SK-MEL-5 (cell line): ENCODE measurements at regions not wholly inside any gene's neighbourhood (a gene's known extent, or its start where the extent isn't known, plus 50 kb on each side); places are given as distances from the start of the nearest gene placed in this dataset.

Experiments
- DNase-seq: peaks from one replicate; pipeline ENCODE4 v3.0.0-alpha.2; 2016; ENCODE audit warnings: low read depth, low spot score
- in situ Hi-C: cut with HindIII; loops from 2 replicates; pipeline ENCODE4 v1.10.0; 2016; ENCODE audit warnings: low sequenced_read_pairs, high pct_unique_total_duplicates, low pct_unique_long_range_greater_than_20kb

DNA sequence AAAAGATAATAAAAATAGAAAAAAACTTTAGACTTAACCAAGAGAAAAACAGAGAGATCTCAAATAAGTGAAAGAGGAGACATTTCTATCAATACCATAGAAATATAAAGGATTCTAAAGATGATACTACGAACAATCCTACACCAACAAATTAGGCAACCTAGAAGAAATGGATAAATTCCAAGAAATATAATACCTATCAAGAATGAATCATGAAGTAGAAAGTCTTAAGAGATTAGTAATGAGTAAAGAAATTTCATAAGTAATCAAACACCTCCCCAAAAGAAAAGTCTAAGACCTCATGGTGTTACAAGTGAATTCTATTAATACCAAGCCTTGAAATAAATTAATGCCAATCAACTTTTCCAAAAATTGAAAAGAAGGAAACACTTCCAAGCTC is 1584.5 kb upstream of the MIR17HG start:
- DNase-seq = no peak
- in situ Hi-C loops = no loop called here

DNA sequence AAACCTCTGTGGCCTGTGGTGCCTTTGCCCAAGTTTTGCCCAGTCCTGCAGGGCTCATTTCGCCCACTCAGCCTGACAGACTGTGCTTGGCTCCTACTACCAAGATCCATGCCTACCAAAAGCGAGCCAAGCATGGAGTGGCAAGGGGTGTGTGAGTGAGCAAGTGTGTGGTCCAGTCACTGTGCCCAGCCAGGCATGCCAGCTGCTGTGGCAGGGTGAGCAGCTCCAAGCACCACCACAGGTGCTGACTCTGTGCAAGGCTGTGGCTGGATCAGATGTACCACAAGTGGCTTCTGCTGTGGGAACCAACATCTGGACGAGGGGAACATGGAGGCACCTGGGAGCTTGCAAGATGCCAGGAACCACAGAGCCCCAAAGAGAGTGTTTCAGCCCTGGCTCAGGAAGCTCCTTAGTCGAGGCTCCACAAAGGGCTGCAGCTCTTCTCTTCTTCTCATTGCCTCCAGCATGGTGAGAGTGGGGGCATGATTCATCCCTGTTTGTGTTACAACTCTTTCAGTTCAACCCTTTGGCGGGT is 1564.2 kb upstream of the MIR17HG start:
- no peak for DNase-seq
- in situ Hi-C loops = no loop called here

DNA sequence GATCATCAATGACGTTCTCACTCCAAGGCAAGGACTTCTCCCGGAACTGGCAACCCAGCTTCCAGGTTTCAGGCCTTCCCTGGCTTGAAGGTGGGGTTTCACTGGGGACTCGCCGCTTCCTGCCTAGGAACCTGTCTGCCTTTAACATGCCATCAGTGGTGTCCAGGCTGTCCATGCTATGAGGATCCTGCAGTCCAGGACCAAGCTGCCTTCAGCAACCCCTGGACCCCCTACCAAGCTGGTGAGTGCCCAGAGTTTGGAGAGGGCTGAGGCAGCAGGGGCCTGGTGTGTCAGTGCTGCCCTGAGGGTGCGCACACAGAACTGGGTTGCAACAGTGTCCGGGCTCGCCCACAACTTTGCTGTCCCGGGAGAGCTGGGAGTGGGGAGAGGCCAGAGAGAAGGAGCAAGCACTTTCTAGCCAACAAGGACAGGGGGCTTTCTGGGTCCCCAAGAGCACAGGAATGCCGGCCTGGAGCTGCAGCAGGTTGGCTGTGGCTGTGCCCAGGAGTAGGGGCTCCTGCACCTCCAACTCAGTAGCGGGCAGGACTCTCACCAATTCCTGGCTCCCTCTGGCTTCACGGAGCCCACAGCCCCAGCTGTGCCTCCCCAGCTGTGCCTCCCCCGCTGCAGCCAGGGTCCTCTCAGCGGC is 1563.2 kb upstream of the MIR17HG start:
- in situ Hi-C loops = no loop called here
- DNase-seq = no peak

DNA sequence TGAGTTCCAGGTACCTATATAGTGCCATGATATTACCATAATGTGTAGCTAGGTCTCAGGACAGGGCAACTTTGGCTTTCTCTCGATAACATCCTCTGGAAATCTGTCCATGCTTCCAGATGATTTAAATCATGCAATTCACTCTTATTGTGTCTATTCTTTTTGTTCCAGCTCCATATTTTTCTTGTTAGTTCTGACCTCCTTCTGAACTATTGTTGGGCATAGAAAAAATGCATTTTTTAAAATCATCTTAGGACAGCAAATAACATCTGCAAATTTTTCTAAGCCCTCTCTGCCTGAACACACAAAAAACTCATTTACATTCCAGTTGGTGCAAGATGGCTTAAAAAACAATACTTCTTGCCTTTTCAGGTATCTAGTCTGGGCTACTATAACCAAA is 1561.0 kb upstream of the MIR17HG start:
- no peak for DNase-seq
- in situ Hi-C loops = no loop called here

DNA sequence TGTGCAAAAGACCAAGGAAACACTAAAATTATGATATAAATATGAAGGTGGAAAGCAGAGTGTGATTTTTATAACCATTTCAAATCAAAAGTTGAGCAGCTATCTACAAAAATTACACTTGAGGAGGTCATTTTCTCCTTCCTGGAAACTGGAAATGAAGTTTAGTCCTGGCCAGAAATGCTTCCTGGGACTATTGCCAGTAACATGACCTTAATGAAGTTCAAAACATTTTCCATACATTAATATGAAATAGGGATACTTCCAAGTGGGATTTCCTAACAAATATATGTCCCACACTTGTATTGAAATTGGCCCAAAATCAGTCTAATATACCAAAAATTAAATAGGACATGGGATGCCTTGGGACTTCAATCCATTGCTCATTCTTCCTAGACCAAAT is 1556.8 kb upstream of the MIR17HG start:
- DNase-seq = no peak
- in situ Hi-C loops = no loop called here

DNA sequence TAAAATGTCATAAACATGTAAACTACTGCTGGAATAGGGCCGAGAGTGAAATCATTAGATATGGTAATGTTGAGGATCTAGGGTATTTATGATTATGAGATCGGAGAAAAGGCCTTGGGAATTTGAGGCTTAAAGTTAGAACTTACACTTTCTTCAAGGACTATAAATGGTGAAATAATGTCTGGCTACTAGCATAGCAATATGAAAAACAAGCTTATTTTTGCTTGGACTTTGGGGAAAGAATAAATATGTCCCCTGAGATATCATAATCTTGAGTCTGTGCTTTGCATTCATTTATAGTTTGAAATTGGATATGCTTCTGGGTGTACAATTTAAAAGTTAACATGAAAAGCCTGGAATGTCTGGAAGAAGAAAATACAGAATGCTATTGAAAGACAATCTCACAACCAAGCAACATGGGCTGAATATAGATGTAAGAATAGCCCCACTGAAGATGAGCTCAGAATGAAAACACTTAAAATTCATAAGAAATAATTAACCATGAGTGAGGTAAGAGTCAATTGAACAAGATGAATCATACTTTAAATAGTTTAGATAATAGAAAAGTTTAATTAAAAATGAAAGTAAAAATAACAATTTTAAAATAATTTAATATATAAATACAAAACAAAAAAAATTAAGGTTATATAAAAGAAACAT is 1555.4 kb upstream of the MIR17HG start:
- DNase-seq = no peak
- in situ Hi-C loops = no loop called here

DNA sequence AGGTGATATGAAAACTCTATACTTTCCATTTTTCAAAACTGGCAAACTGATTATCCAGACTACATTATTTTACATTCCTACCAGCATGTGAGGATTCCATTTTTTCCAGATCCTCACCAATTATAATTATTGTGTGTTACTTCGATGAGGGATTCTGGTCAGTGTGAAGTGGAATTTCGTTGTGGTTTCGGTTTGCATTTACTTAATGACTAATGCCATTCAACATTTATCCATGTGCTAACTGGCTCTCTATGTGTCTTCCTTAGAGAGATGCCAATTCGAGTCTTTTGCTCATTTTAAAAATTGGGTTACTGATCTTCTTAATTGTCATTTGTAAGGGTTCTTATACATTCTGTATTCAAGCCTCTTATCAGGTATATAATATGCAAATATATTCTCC is 1551.3 kb upstream of the MIR17HG start:
- in situ Hi-C loops = no loop called here

DNA sequence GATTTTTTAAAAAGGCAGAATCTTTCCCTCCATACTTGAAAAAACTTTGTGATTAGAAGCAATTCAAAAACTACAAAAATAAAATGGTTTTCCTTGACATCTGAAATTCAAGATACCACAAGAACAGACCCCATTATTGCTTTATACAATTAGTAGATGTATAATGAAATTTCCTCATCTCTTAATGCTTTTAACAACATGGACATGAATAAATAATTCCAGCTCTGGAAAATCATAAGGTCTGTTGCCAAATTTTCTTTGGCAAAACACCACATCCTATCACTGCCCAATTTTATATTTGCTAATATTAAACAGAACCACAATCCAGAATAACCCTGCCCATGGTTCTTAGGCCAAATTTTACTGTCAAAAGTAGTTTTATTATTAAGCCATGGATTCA is 1543.6 kb upstream of the MIR17HG start:
- in situ Hi-C loops = no loop called here
- DNase-seq = no peak

More for the DNA sequence above, 1551.3 kb upstream of the MIR17HG start:
- no peak for DNase-seq

DNA sequence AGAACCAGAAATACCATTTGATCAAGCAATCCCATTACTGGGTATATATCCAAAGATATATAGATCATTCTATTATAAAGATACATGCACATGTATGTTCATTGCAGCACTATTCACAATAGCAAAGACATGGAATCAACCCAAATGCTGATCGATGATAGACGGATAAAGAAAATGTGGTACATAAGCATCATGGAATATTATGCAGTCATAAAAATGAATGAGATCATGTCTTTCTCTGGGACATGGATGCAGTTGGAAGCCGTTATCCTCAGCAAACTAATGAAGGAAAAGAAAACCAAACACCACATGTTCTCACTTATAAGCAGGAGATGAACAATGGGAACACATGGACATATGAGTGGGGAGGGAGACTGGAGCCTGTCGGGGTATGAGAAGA is 1540.9 kb upstream of the MIR17HG start:
- in situ Hi-C loops = no loop called here
- no peak for DNase-seq

DNA sequence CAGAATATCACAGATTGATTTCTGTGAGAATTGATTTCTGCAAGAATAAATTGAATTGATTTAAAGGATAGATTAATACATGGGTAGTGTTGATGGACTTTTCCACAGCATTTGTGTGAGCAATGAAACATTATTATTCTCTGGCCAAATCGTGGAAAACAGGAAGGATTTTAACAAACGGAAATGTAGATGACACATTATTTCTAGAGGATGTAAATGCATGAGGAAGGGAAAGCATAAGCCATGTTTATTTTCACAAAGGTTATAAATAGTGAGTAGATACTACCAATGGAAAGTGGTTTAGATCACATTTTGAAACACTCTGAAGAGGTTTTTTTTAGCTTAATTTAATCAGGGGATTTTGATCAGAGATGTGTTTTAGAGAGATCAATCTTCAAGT is 1534.6 kb upstream of the MIR17HG start:
- no peak for DNase-seq
- in situ Hi-C loops = no loop called here

DNA sequence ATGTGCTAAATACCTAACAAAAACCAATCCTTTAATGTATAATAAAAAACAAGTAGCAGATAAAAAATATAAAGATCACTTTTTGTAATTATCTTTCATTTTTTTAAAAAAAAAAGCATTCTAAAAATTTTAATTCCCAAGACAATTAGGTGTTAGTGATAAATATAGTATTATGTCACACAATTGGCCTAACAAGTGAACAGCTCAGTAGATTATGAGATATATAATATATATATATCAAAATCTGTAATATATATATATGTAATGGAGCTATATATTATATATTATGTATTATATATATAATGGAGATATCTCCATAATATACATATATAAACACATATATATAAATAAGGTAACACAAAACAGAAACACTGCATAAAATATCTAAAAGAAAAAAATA is 1531.1 kb upstream of the MIR17HG start:
- in situ Hi-C loops = no loop called here
- no peak for DNase-seq

DNA sequence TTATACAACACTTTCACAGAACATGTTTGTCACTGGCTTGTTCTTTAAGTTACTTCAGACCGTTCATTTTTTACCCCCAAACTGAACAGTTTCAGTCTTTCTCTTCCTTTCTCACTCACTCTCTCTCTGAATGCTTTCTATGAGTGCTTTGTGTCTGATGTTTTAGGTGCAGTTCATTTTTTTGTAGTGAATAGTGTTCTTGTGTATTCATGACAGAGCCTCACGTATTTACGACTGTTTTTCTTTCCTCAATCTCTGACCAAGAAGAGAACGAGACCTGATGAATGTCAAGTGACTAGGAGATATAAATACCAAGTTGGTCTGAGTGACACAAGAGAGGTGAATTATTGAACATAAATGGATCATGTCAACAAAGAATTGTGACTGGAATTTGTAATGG is 1525.0 kb upstream of the MIR17HG start:
- peak; percentile 99 for DNase-seq
- in situ Hi-C loops = no loop called here

DNA sequence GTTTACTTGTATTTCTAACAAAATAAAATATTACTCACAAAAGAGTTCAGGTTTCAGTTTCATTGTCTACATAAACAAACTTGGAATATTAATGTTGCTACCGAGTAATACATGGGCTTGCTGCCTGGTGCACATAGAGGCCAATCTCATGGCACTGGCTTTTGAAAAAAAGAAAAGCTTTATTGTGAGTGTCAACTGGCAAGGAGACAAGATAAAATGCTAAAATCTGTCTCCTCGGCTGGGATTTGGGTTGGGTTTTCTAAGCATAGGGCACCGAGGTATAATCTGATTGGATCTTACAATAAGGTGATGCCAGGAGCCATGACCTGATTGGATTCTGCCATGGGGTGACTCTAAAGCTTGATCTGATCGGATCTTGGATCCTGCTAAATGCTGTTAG is 1519.9 kb upstream of the MIR17HG start:
- DNase-seq = no peak
- in situ Hi-C loops = no loop called here

DNA sequence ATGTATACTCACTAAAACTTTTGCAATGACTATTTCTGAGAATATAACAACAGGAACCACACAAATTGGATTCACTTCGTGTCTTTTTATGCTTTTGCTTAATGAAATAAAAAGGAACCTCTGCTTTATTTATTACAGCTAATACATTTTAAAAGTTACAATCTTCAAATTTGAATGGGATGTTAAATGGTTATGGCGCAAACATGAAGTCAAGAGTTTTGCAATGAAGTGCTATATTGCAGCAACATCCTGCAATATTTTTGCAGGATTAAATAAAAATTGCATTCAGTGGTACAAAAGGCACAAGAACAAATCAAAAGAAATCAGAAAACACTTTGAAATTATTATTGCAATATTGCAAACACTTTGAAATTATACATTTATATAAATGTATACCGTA is 1519.0 kb upstream of the MIR17HG start:
- in situ Hi-C loops = no loop called here
- no peak for DNase-seq

DNA sequence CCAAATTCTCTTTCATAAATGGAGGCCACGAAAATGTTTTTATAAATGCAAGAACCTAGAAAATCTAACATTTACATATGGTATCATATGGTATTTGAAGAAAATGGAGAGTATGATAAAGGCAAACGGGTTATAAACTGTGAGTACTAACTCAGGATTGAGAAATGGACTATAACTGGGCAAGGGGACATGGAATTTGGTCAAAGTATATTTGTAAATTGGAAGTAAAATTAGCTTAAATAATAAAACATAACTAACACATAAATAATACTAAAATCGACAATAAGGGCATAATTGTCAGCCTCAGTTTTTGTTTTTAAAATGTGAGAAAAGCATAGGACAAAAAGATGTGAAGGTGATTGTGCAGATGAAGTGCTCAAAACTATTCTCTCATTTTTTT is 1516.3 kb upstream of the MIR17HG start:
- DNase-seq = no peak
- in situ Hi-C loops = no loop called here

DNA sequence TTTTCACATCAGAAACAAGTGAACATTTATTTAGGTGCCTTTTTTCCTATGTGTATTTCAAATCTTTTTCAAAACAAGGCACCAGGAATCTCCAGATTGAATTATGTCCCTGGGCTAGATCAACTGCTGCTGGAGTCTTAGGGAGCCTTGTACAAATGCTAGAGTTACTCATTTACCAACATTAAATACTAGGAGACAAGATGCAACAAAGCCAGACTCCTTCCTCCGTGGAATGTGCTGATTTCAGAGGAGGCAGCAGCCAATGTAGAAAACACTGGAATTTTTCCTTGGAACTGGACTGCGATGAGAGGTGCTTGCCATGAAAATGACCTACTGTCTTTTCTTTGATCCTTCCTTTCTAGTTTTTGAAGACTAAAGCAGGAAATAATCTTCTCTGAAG is 1514.7 kb upstream of the MIR17HG start:
- in situ Hi-C loops = no loop called here
- DNase-seq = no peak

DNA sequence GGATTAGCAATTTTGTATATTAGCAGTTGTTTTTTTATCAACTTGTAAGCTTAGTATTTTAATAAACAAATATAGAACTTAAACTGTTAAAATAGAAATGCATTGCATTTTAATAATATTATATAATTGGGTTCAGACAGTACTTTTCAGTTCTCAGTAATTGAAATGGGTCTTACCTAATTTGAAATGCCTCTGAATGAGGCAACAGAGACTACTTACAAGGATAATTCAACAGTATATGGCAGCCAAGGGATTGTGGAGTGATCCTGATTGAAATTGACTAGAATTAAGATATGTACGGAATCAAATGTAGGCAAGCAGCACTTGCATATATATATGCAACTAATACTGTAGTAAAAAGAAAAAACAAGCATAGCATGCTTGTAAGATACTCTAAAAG is 1503.9 kb upstream of the MIR17HG start:
- in situ Hi-C loops = no loop called here
- DNase-seq = no peak

DNA sequence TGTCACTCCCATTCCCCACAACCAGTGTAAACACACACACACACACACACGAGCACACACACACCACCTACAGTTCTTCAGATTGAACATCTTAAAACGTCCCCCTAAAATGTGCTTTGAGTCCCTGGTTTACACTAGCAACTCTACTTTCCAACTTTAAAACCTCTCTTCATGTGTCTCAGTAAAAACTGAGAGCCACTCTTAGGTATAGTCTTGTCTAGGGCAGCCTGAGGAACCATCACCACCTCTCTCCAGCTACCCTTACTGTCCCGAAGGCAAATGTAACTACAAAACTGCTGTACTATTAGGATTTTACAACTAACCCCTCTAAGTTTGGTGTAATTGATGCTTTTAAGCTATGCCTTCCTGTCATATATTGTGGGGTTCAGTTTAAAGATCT is 1501.6 kb upstream of the MIR17HG start:
- no peak for DNase-seq
- in situ Hi-C loops = no loop called here

DNA sequence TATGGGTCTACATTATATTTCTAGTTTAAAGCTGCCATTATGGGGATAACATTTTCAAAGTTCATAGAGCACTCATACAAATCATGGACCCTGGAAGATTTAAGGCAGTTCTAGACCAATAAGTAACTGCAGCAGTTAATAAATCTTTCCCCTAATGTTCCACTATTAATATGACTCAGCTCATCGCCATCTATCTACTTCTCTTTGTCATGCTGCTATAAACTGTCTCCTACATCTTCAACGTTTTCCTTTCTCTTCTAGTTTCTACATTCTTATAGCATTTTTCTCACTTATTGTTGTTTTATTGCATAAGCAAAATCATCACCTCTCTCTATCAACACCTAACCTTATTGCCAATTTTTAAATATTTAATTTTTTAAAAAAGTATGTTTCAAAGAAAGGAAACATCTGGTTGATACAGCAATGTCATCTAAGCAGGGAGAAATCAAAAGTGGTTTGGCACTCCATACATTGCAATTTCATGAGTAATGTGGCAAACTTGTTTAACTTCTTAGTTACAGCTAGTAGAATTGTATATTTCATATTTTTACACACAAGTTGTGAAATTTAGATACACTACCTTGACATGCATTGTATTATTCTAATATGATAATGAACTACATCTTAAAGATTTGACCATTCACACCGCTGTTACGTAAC is 1500.4 kb upstream of the MIR17HG start:
- DNase-seq = no peak
- in situ Hi-C loops = no loop called here
